Endodermal cell (in vitro differentiated cells): ENCODE measurements at regions not wholly inside any gene's neighbourhood (a gene's known extent, or its start where the extent isn't known, plus 50 kb on each side); places are given as distances from the start of the nearest gene placed in this dataset.

ENCODE experiments used
- DNase-seq: peaks from one replicate; pipeline ENCODE4 v3.0.0-alpha.2; 2017
- H3K27ac ChIP-seq: 2 replicates; pipeline ENCODE4 v1.5.1; 2013; ENCODE audit warnings: mild to moderate bottlenecking, low read depth, low read length, moderate library complexity
- H3K27me3 ChIP-seq: 2 replicates; pipeline ENCODE4 v1.6.1; 2013; ENCODE audit warnings: mild to moderate bottlenecking, low read length, moderate library complexity; ENCODE audit not compliant: insufficient read depth, control insufficient read depth, poor library complexity, severe bottlenecking
- H3K36me3 ChIP-seq: 2 replicates; pipeline ENCODE4 v1.7.0; 2013; ENCODE audit warnings: mild to moderate bottlenecking, low read length, moderate library complexity; ENCODE audit not compliant: control insufficient read depth, insufficient read depth
- H3K4me1 ChIP-seq: one replicate; pipeline ENCODE4 v1.7.0; 2013; ENCODE audit warnings: low read length; ENCODE audit not compliant: control insufficient read depth, insufficient read depth
- H3K4me3 ChIP-seq: 2 replicates; pipeline ENCODE4 v1.5.1; 2013; ENCODE audit warnings: mild to moderate bottlenecking, low read length, moderate library complexity
- H3K9ac ChIP-seq: 2 replicates; pipeline ENCODE4 v1.6.1; 2013; ENCODE audit warnings: mild to moderate bottlenecking, low read length, moderate library complexity; ENCODE audit not compliant: poor library complexity, severe bottlenecking; ENCODE audit errors: extremely low read depth
- H3K9me3 ChIP-seq: 2 replicates; pipeline ENCODE4 v1.6.1; 2013; ENCODE audit warnings: mild to moderate bottlenecking, low read length, moderate library complexity; ENCODE audit not compliant: control insufficient read depth
- H3K27ac Mint-ChIP-seq: 2 replicates; pipeline ENCODE4 v1.8.0; 2020; ENCODE audit warnings: mixed read lengths
- H3K27me3 Mint-ChIP-seq: 2 replicates; pipeline ENCODE4 v1.8.0; 2021; ENCODE audit warnings: mild to moderate bottlenecking, mixed read lengths; ENCODE audit not compliant: insufficient read depth
- H3K36me3 Mint-ChIP-seq: 2 replicates; pipeline ENCODE4 v1.8.0; 2020; ENCODE audit warnings: low read depth, mixed read lengths
- H3K4me1 Mint-ChIP-seq: 2 replicates; pipeline ENCODE4 v1.8.0; 2020; ENCODE audit warnings: mixed read lengths
- H3K4me3 Mint-ChIP-seq: 2 replicates; pipeline ENCODE4 v1.8.0; 2020; ENCODE audit warnings: mild to moderate bottlenecking, moderate library complexity, mixed read lengths
- H3K9me3 Mint-ChIP-seq: 2 replicates; pipeline ENCODE4 v1.8.0; 2020; ENCODE audit warnings: mild to moderate bottlenecking, mixed read lengths
- CTCF ChIP-seq: fragments of 200-600 bp; sonication (generic); conservative IDR thresholded peaks from 2 replicates; pipeline ENCODE4 v1.5.0; 2021; ENCODE audit warnings: antibody characterized with exemption, mild to moderate bottlenecking
- WGBS, 2 experiments: methylation state at CpG; one replicate each; pipeline versions ENCODE4 v1.1.5 to v1.1.7; 2013; ENCODE audit warnings: missing lambda C conversion rate in 2 of 2, mixed read lengths in 1 of 2; ENCODE audit not compliant: insufficient coverage in 1 of 2, insufficient read length in 1 of 2; 5-methylcytosine and 5-hydroxymethylcytosine counted together

- Mint-ChIP-seq H3K36me3 (no peaks in the 10 kb centered on the region), H3K4me1 (peaks cover 6% of the 10 kb centered on the region), H3K4me3 (no peak overlapping the region), H3K27me3 (peaks cover 2% of the 10 kb centered on the region), H3K9me3 (peaks cover under 1% of the 10 kb centered on the region), H3K27ac (no peak overlapping the region)
- Histone ChIP-seq H3K4me1 (no peaks in the 10 kb centered on the region), H3K4me3 (no peak overlapping the region), H3K36me3 (no peaks in the 10 kb centered on the region), H3K27ac (no peak overlapping the region), H3K9me3 (no peaks in the 10 kb centered on the region), H3K9ac (no peak overlapping the region), H3K27me3 (no peaks in the 10 kb centered on the region)
- WGBS, 2 experiments, result 74 to 80% methylated on average over 23 to 29 of the region's 29 CpGs
- no peak for DNase-seq
- no peak for TF ChIP-seq CTCF
Measured at GRCh38 chr1:3954170-3955169, 54.4 kb upstream of the C1orf174 start.

- Histone ChIP-seq H3K27me3 (no peaks in the 10 kb centered on the region), H3K9me3 (no peaks in the 10 kb centered on the region), H3K9ac (no peak overlapping the region), H3K4me1 (no peaks in the 10 kb centered on the region), H3K36me3 (no peaks in the 10 kb centered on the region), H3K27ac (no peak overlapping the region), H3K4me3 (no peak overlapping the region)
- no peak overlapping the region for H3K4me3 Mint-ChIP-seq
- H3K27ac Mint-ChIP-seq, result no peak overlapping the region
- DNase-seq, result no peak
- 87 to 90% methylated on average over 16 to 18 of the region's 18 CpGs for WGBS, 2 experiments
- H3K27me3 Mint-ChIP-seq, result peaks cover 2% of the 10 kb centered on the region
- H3K4me1 Mint-ChIP-seq, result peaks cover 8% of the 10 kb centered on the region
- H3K9me3 Mint-ChIP-seq, result no peaks in the 10 kb centered on the region
- no peaks in the 10 kb centered on the region for H3K36me3 Mint-ChIP-seq
- no peak for TF ChIP-seq CTCF
Measured at GRCh38 chr1:3955196-3955772, 55.2 kb upstream of the C1orf174 start.

GRCh38 chr1:3956527-3957170 is 56.6 kb upstream of the C1orf174 start:
- Histone ChIP-seq H3K9ac (no peak overlapping the region), H3K4me3 (no peak overlapping the region), H3K36me3 (no peaks in the 10 kb centered on the region), H3K27ac (no peak overlapping the region), H3K9me3 (no peaks in the 10 kb centered on the region), H3K27me3 (no peaks in the 10 kb centered on the region), H3K4me1 (no peaks in the 10 kb centered on the region)
- WGBS, 2 experiments, result 87 to 98% methylated on average over 5 to 14 of the region's 14 CpGs
- no peak for TF ChIP-seq CTCF
- Mint-ChIP-seq H3K27ac (no peak overlapping the region), H3K4me1 (peaks cover 8% of the 10 kb centered on the region), H3K36me3 (no peaks in the 10 kb centered on the region), H3K27me3 (peaks cover 2% of the 10 kb centered on the region), H3K4me3 (no peak overlapping the region), H3K9me3 (no peaks in the 10 kb centered on the region)
- DNase-seq, result no peak
